Stimulated activated memory B cell treated with anti-CD40 and anti-IgM and Interleukin-4, amounts not matched to agents 10 μg/mL and 1 μg/mL and 100 μg/mL, for 72 hours (primary cell): ENCODE measurements at regions not wholly inside any gene's neighbourhood (a gene's known extent, or its start where the extent isn't known, plus 50 kb on each side); places are given as distances from the start of the nearest gene placed in this dataset.
"Not testable (repeated sequence)": the region's sequence is repeated elsewhere in the genome, so short reads cannot be mapped to it uniquely, and the experiment has no call there.

Experiments used
- ATAC-seq: fragments of 150-1000 bp; cut with Tn5 transposase; 2 replicates; pipeline ENCODE4 v1.10.0; 2021
- H3K27ac Mint-ChIP-seq: one replicate; pipeline ENCODE4 v1.8.0; 2022; ENCODE audit warnings: mild to moderate bottlenecking, mixed read lengths
- H3K27me3 Mint-ChIP-seq: one replicate; pipeline ENCODE4 v1.8.0; 2022; ENCODE audit warnings: mixed read lengths
- H3K36me3 Mint-ChIP-seq: one replicate; pipeline ENCODE4 v1.8.0; 2022; ENCODE audit warnings: mixed read lengths
- H3K4me1 Mint-ChIP-seq: one replicate; pipeline ENCODE4 v1.8.0; 2022; ENCODE audit warnings: mixed read lengths
- H3K4me3 Mint-ChIP-seq: one replicate; pipeline ENCODE4 v1.8.0; 2022; ENCODE audit warnings: mild to moderate bottlenecking, moderate library complexity, mixed read lengths
- H3K9me3 Mint-ChIP-seq: one replicate; pipeline ENCODE4 v1.8.0; 2022; ENCODE audit warnings: mixed read lengths

DNA sequence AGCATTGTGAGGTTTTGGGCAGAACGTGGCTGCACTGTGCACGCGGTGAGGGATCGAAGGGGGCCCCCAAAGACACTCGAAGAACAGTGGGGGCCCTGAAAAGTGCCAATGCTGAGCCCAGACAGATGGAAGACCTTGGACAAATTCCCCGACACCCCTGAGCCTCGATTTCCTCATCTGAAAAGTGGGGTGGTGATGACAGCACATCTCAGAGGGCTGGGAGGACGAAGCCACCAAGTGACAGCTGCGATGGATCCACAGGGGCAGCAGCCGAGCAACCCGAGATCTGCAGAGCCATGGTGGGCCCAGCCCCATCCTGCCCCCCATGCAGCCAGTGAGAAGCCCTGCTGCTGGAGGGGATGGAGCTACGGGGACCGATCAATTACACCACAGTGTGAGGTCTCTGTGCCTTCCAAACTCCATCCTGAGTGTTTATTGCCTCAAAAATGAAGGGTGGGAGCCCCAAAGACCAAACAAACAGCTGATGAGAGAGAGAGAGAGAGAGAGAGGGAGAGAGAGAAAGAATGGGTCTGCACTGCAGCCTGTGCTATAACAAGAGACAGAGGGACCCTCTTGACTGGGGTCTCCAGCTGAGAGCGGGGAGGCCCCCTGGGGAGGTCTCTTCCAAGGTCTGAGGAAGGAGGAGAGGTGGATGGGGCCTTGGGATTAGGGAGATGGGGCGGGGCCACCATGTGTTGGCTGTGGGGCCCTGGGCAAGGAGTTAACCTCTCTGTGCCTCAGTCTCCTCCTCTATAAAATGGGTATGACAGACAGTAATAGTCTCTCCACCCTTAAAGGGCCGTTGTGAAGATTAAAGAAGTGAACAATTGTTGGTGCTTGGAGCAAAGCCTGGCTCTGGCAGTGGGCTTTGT is 134.4 kb upstream of the IER5L start:
- Mint-ChIP-seq H3K4me3 (no peak overlapping the region), H3K27me3 (peaks cover 66% of the 10 kb centered on the region), H3K36me3 (no peaks in the 10 kb centered on the region), H3K27ac (no peak overlapping the region), H3K9me3 (peaks cover 10% of the 10 kb centered on the region), H3K4me1 (peaks cover under 1% of the 10 kb centered on the region)
- ATAC-seq, result peak; percentile 18

- ATAC-seq, result no peak
- no peaks in the 10 kb centered on the region for H3K36me3 Mint-ChIP-seq
- peaks cover 10% of the 10 kb centered on the region for H3K9me3 Mint-ChIP-seq
- no peak overlapping the region for H3K4me3 Mint-ChIP-seq
- peaks cover 58% of the 10 kb centered on the region for H3K27me3 Mint-ChIP-seq
- no peaks in the 10 kb centered on the region for H3K4me1 Mint-ChIP-seq
- H3K27ac Mint-ChIP-seq, result no peak overlapping the region
These were observed 133.6 kb upstream of the IER5L start for GRCh38 chr9:129311643-129312042.

- ATAC-seq, result no peak
These were observed 132.7 kb upstream of the IER5L start for GRCh38 chr9:129310666-129311350.

DNA sequence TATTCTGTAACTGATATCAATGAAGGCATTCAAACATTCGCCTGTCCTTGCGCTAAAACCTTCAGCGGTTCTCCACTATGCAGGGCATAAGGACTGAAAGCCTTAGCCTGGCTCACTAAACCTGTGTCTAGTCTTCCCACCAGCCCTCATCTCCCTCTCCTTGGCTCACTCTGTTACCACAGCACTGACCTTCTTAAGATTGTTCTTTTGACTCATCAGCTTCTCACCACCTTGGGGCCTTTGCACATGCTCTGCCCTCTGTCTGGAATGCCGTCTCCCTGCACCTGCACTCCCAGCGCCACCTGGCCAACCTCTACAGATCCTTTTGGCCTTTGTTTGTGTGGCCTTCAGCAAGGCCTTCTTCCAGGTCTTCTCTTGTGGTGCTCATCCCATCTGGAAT is 131.8 kb upstream of the IER5L start:
- no peaks in the 10 kb centered on the region for H3K4me1 Mint-ChIP-seq
- H3K27ac Mint-ChIP-seq, result no peak overlapping the region
- no peak for ATAC-seq
- no peaks in the 10 kb centered on the region for H3K36me3 Mint-ChIP-seq
- H3K9me3 Mint-ChIP-seq, result peaks cover 10% of the 10 kb centered on the region
- H3K27me3 Mint-ChIP-seq, result peaks cover 42% of the 10 kb centered on the region
- H3K4me3 Mint-ChIP-seq, result no peak overlapping the region

More at GRCh38 chr9:129310666-129311350, 132.7 kb upstream of the IER5L start:
- Mint-ChIP-seq H3K27ac (no peak overlapping the region), H3K4me3 (no peak overlapping the region), H3K27me3 (peaks cover 49% of the 10 kb centered on the region), H3K4me1 (no peaks in the 10 kb centered on the region), H3K9me3 (peaks cover 10% of the 10 kb centered on the region), H3K36me3 (no peaks in the 10 kb centered on the region)

GRCh38 chr9:129309041-129309430 is 131.0 kb upstream of the IER5L start:
- Mint-ChIP-seq H3K27ac (no peak overlapping the region), H3K9me3 (peaks cover 10% of the 10 kb centered on the region), H3K27me3 (peaks cover 42% of the 10 kb centered on the region), H3K4me1 (no peaks in the 10 kb centered on the region), H3K4me3 (no peak overlapping the region), H3K36me3 (no peaks in the 10 kb centered on the region)
- ATAC-seq, result no peak

DNA sequence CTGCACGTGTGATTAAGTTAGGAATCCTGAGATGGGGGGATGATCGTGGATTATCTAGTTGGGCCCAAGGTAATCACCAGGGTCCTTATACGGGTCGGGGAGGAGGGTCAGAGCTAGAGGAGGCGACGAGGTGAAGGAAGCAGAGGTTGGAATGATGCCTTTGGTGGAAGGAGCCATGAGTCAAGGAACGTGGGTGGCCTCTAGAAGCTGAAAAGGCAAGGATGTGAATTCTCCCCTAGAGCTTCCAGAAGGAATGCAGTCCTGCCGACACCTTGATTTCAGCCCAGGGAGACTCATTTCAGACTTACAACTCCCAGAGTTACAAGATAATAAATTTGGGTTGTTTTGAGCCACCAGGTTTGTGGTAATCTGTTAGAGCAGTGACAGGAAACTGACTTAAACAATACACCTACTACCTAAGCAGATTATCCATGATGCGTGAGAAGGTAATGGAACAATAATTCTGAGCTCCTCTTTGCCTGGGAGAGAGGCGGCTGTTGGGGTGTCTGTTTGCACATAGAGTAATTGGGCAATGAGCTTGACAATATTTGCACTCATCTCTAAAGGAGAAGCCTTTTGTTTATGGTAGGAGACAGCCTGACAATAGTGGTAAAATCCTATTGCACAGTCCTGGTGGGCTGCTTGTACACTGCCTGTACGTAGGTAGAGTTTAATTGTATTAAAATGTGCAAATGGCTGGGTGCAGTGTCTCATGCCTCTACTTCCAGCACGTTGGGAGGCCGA is 129.3 kb upstream of the IER5L start:
- Mint-ChIP-seq H3K27me3 (peaks cover 40% of the 10 kb centered on the region), H3K4me1 (no peaks in the 10 kb centered on the region), H3K4me3 (no peak overlapping the region), H3K27ac (no peak overlapping the region), H3K9me3 (peaks cover 11% of the 10 kb centered on the region), H3K36me3 (no peaks in the 10 kb centered on the region)
- ATAC-seq, result no peak

DNA sequence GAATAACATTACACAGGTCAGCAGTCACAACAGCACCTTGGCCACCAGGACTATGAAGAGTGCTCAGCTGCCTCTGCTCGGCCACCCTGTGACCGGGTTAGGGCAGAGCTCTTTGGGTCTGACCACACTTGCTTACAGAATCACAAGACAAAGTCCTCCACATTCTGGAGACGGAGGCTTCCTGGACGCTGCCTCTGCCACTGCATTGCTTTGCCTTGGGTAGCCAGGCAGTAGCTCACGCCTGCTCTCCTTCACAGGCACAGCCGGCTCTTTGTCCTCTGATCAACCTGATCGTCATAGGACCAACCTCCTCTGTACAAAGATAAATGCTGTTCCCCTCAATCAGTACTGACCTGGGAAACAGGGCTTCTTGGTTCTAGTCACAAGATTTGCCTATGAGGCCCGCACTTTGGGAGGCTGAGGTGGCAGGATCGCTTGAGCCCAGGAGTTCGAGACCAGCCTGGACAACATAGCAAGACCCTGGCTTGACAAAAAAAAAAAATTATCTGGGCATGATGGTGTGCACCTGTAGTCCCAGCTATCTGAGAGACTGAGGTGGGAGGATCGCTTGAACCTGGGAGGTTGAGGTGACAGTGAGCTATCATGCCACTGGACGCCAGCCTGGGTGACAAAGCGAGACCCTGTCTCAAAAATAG is 128.4 kb upstream of the IER5L start:
- H3K27me3 Mint-ChIP-seq, result peaks cover 40% of the 10 kb centered on the region
- peaks cover 13% of the 10 kb centered on the region for H3K9me3 Mint-ChIP-seq
- H3K4me1 Mint-ChIP-seq, result no peaks in the 10 kb centered on the region
- H3K27ac Mint-ChIP-seq, result no peak overlapping the region
- H3K4me3 Mint-ChIP-seq, result no peak overlapping the region
- ATAC-seq, result no peak
- H3K36me3 Mint-ChIP-seq, result no peaks in the 10 kb centered on the region

DNA sequence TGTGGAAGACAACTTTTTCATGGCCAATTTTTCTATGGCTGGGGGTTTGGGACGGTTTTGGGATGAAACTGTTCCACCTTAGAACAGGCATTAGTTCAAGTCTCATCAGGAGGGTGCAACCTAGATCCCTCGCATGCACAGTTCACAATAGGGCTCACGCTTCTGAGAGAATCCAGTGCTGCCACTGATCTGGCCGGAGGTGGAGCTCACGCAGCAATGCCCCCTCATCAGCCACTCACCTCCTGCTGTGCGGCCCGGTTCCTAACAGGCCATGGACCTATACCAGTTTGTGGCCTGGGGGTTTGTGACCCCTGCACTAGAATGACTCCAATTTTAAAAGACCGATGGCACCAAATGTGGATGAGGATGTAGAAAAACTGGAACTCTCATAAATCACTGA is 127.2 kb upstream of the IER5L start:
- no peaks in the 10 kb centered on the region for H3K4me1 Mint-ChIP-seq
- no peak for ATAC-seq
- H3K27me3 Mint-ChIP-seq, result peaks cover 43% of the 10 kb centered on the region
- no peak overlapping the region for H3K4me3 Mint-ChIP-seq
- no peaks in the 10 kb centered on the region for H3K36me3 Mint-ChIP-seq
- peaks cover 8% of the 10 kb centered on the region for H3K9me3 Mint-ChIP-seq
- no peak overlapping the region for H3K27ac Mint-ChIP-seq

DNA sequence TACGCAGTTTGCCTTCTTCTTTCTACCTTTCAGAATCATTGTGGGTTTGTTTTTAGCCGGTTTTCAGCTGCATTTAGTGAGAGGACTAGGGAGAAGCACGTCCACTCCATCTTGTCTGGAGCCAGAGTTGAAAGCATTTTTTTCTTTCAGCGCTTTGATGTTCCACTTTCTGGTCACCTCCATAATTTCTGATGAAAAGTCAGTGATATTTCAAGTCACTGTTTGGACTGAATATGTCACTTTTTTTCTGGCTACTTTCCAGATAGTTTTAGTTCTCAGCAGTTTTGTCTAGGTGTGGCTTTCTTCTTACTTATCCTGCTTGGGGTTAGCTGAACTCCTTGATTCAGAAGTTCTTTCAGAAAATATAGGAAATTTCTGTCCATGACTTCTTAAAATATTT is 123.9 kb upstream of the IER5L start:
- no peaks in the 10 kb centered on the region for H3K4me1 Mint-ChIP-seq
- no peak for ATAC-seq
- no peaks in the 10 kb centered on the region for H3K36me3 Mint-ChIP-seq
- H3K27me3 Mint-ChIP-seq, result peaks cover 66% of the 10 kb centered on the region
- peaks cover 8% of the 10 kb centered on the region for H3K9me3 Mint-ChIP-seq
- no peak overlapping the region for H3K27ac Mint-ChIP-seq
- H3K4me3 Mint-ChIP-seq, result no peak overlapping the region

- H3K27me3 Mint-ChIP-seq, result peaks cover 83% of the 10 kb centered on the region
- not testable (repeated sequence) for H3K9me3 Mint-ChIP-seq
These were observed 118.1 kb upstream of the IER5L start for GRCh38 chr9:129296195-129296594.

GRCh38 chr9:129291041-129291501 is 113.0 kb upstream of the IER5L start:
- H3K27me3 Mint-ChIP-seq, result peaks cover 63% of the 10 kb centered on the region
- no peak overlapping the region for H3K4me3 Mint-ChIP-seq
- no peak overlapping the region for H3K27ac Mint-ChIP-seq
- H3K36me3 Mint-ChIP-seq, result no peaks in the 10 kb centered on the region
- H3K9me3 Mint-ChIP-seq, result peaks cover 4% of the 10 kb centered on the region
- peaks cover 22% of the 10 kb centered on the region for H3K4me1 Mint-ChIP-seq
- ATAC-seq, result no peak

More at GRCh38 chr9:129296195-129296594, 118.1 kb upstream of the IER5L start:
- H3K36me3 Mint-ChIP-seq, H3K4me3 Mint-ChIP-seq, ATAC-seq, H3K27ac Mint-ChIP-seq, H3K4me1 Mint-ChIP-seq: not testable (repeated sequence)

- Mint-ChIP-seq H3K4me1 (peaks cover 22% of the 10 kb centered on the region), H3K27me3 (peaks cover 58% of the 10 kb centered on the region), H3K9me3 (peaks cover 3% of the 10 kb centered on the region), H3K36me3 (no peaks in the 10 kb centered on the region), H3K27ac (no peak overlapping the region), H3K4me3 (no peak overlapping the region)
- no peak for ATAC-seq
These were observed 112.5 kb upstream of the IER5L start for GRCh38 chr9:129290606-129291005.

DNA sequence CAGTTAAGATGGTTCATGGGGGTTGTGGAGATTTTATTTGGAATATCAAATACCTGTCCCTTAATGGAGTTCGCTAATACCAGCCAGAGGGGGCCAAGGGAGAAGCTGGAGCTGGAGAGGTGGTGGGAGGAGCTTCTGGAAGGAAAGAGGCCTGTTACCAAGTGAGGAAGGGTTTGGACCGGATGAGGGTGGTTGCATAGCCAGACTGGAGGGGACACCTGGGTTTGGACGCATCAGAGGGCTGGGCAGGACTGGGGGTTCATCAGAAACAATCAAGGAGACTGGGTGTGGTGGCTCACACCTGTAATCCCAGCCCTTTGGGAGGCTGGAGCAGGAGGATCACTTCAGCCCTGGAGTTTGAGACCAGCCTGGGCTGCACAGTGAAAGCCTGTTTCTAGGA is 111.8 kb upstream of the IER5L start:
- Mint-ChIP-seq H3K9me3 (no peaks in the 10 kb centered on the region), H3K27ac (no peak overlapping the region), H3K36me3 (no peaks in the 10 kb centered on the region), H3K4me3 (no peak overlapping the region), H3K27me3 (peaks cover 51% of the 10 kb centered on the region), H3K4me1 (peaks cover 22% of the 10 kb centered on the region)
- no peak for ATAC-seq

DNA sequence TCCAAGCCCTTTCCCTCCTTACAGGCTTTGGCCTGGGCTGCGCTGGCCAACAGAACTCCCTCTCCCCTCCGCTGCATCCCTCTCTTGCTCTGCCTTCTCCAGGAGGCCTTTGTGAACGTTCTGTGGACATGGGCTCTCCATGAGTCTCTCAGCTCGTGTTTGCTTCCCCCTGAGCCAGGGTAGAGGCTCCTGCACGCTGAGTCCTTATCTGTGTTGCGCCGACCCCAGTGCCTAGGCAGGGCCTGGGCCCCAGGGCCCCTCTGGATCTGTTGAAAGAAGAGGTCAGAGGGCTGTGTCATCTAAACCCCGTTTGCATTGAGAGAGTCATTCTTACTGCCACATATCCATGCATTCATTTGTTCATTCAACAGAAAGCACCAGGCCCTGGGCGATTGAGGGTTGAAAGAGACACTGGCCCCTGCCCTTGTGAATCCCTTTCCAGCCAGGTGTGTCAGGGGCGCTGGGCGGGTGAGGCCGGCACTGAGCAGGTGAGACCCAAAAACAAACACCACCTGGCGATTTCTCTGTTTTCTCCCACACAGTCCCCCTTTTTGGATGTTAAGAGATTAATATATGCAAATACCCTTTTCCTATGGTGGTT is 111.2 kb upstream of the IER5L start:
- Mint-ChIP-seq H3K27me3 (peaks cover 45% of the 10 kb centered on the region), H3K4me1 (peaks cover 22% of the 10 kb centered on the region), H3K36me3 (no peaks in the 10 kb centered on the region), H3K4me3 (no peak overlapping the region), H3K9me3 (no peaks in the 10 kb centered on the region), H3K27ac (peak overlapping the region; percentile 39)
- no peak for ATAC-seq
